ENCODE measurements at regions not wholly inside any gene's neighbourhood (a gene's known extent, or its start where the extent isn't known, plus 50 kb on each side); places are given as distances from the start of the nearest gene placed in this dataset.

DNA sequence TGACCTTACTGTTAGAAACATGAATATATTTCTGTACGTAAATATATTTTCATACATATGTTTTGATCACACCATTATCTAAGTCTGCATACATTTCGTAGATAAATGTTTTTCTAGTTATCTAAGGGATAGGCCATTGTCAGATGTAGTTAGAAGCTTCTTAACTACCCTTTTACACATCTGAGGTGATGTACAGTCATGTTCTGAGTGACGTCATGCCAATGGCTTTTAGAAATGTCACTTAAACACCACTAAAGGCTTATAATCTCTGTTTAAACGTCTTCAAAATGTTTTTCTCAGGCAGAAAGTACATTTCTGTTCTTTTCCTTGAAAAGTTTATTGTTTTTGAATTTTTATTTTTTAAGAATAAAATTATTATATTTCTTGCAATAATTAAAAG lies 781.9 kb downstream of the MRPL39 start:
- H3K9me3 ChIP-seq = no peaks in the 10 kb centered on the region
- H3K4me1 ChIP-seq = no peaks in the 10 kb centered on the region
- no peaks in the 10 kb centered on the region for H3K36me3 ChIP-seq
- intact Hi-C loops (cut with DNase I) = no loop called here
- no peak overlapping the region for H3K4me3 ChIP-seq
- H3K27ac ChIP-seq = no peak overlapping the region
- DNase-seq (ENCODE audit: extremely low spot score in 2 of 2) = no peak
- TF ChIP-seq POLR2AphosphoS5 (IDR thresholded peaks at IDR 0.05; ENCODE audit: insufficient read depth in 1 of 2, low read depth in 1 of 2) = no peak
- no peak for TF ChIP-seq CTCF (IDR thresholded peaks at IDR 0.05)
- TF ChIP-seq POLR2A (IDR thresholded peaks at IDR 0.05) = no peak
- H3K27me3 ChIP-seq = no peaks in the 10 kb centered on the region

GRCh38 chr21:24824209-24824608 lies 783.1 kb downstream of the MRPL39 start:
- Histone ChIP-seq H3K27me3 (no peaks in the 10 kb centered on the region), H3K27ac (no peak overlapping the region), H3K36me3 (no peaks in the 10 kb centered on the region), H3K4me1 (no peaks in the 10 kb centered on the region), H3K9me3 (no peaks in the 10 kb centered on the region), H3K4me3 (no peak overlapping the region)
- TF ChIP-seq CTCF (IDR thresholded peaks at IDR 0.05) (no peak), POLR2AphosphoS5 (IDR thresholded peaks at IDR 0.05; ENCODE audit: insufficient read depth in 1 of 2, low read depth in 1 of 2) (no peak), POLR2A (IDR thresholded peaks at IDR 0.05) (no peak)
- no peak for DNase-seq (ENCODE audit: extremely low spot score in 2 of 2)
- intact Hi-C loops (cut with DNase I) = no loop called here

DNA sequence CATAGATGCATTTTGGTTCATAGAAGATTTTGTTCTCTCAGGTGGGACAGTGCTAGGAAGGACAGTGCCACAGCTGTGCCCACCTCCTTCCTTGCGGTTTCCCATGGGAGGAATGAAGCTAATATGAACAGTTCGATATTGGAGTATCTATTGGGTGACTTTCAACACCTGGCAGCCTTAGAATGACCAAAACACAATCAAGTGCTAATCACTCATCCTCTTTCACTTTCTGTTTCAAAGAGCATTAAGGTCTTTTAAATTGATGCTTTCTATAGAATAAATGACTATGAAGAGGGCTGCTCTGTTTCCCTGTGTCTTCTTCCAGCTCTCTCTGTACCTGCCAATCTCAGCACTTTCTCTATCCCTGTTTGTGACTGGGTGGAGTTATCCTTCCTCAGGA lies 784.0 kb downstream of the MRPL39 start:
- H3K36me3 ChIP-seq = no peaks in the 10 kb centered on the region
- H3K27ac ChIP-seq = no peak overlapping the region
- TF ChIP-seq POLR2AphosphoS5 (IDR thresholded peaks at IDR 0.05; ENCODE audit: insufficient read depth in 1 of 2, low read depth in 1 of 2) (no peak), CTCF (IDR thresholded peaks at IDR 0.05) (no peak), POLR2A (IDR thresholded peaks at IDR 0.05) (no peak)
- no peaks in the 10 kb centered on the region for H3K9me3 ChIP-seq
- intact Hi-C loops (cut with DNase I) = no loop called here
- DNase-seq (ENCODE audit: extremely low spot score in 2 of 2) = no peak
- no peaks in the 10 kb centered on the region for H3K27me3 ChIP-seq
- no peaks in the 10 kb centered on the region for H3K4me1 ChIP-seq
- no peak overlapping the region for H3K4me3 ChIP-seq

- no peaks in the 10 kb centered on the region for H3K27me3 ChIP-seq
- TF ChIP-seq POLR2AphosphoS5 (IDR thresholded peaks at IDR 0.05; ENCODE audit: insufficient read depth in 1 of 2, low read depth in 1 of 2) = no peak
- no peak for TF ChIP-seq POLR2A (IDR thresholded peaks at IDR 0.05)
- DNase-seq (ENCODE audit: extremely low spot score in 2 of 2) = no peak
- H3K9me3 ChIP-seq = no peaks in the 10 kb centered on the region
- H3K4me3 ChIP-seq = no peak overlapping the region
- H3K36me3 ChIP-seq = no peaks in the 10 kb centered on the region
- intact Hi-C loops (cut with DNase I) = no loop called here
- no peak overlapping the region for H3K27ac ChIP-seq
- H3K4me1 ChIP-seq = no peaks in the 10 kb centered on the region
Observed at GRCh38 chr21:24785033-24785432, 822.2 kb downstream of the MRPL39 start.

GRCh38 chr21:24781146-24781545 lies 826.1 kb downstream of the MRPL39 start:
- Histone ChIP-seq H3K27ac (no peak overlapping the region), H3K4me3 (no peak overlapping the region), H3K27me3 (no peaks in the 10 kb centered on the region), H3K9me3 (no peaks in the 10 kb centered on the region), H3K36me3 (no peaks in the 10 kb centered on the region), H3K4me1 (no peaks in the 10 kb centered on the region)
- no peak for TF ChIP-seq POLR2A (IDR thresholded peaks at IDR 0.05)
- no peak for TF ChIP-seq POLR2AphosphoS5 (IDR thresholded peaks at IDR 0.05; ENCODE audit: insufficient read depth in 1 of 2, low read depth in 1 of 2)
- no peak for TF ChIP-seq CTCF (IDR thresholded peaks at IDR 0.05)
- no peak for DNase-seq (ENCODE audit: extremely low spot score in 2 of 2)
- intact Hi-C loops (cut with DNase I) = no loop called here

Data from vagina (tissue), 2 donors.